H1 (cell line): ENCODE measurements at regions not wholly inside any gene's neighbourhood (a gene's known extent, or its start where the extent isn't known, plus 50 kb on each side); places are given as distances from the start of the nearest gene placed in this dataset.

Experiments
- CTCF ChIA-PET: fragments of 300-600 bp; sonication (Branson Sonifier 250); formaldehyde crosslinking; loops from one replicate; lab custom pipeline; 2021; ENCODE audit not compliant: partially characterized antibody; lab: Charles Lee
- POLR2A ChIA-PET: fragments of 300-600 bp; sonication (Branson Sonifier 250); formaldehyde crosslinking; loops from one replicate; lab custom pipeline; 2021; ENCODE audit warnings: inconsistent platforms; ENCODE audit not compliant: partially characterized antibody; lab: Charles Lee
- DNase-seq, 2 experiments: peaks; one replicate each; pipeline versions ENCODE4 v3.0.0 to v3.0.0-alpha.2; 2010 to 2022; ENCODE audit warnings: low spot score in 2 of 2, low read depth in 1 of 2, mixed read lengths in 1 of 2
- FAIRE-seq: peaks from 2 replicates; lab custom pipeline; 2011; peaks lifted over from hg19 to GRCh38; lab: Jason Lieb, UNC
- H2AFZ ChIP-seq: 2 replicates; pipeline ENCODE4 v1.8.1; 2012; ENCODE audit warnings: low read length, inconsistent platforms
- H2AK5ac ChIP-seq: 2 replicates; pipeline ENCODE4 v1.6.1; 2013; ENCODE audit warnings: low read depth, low read length
- H2BK120ac ChIP-seq: replicated peaks from 2 replicates; pipeline ENCODE3; 2013; ENCODE audit warnings: low read depth, low read length, inconsistent platforms
- H2BK12ac ChIP-seq: 2 replicates; pipeline ENCODE4 v1.6.1; 2013; ENCODE audit warnings: low read depth, low read length
- H2BK15ac ChIP-seq: 2 replicates; pipeline ENCODE4 v1.6.1; 2013; ENCODE audit warnings: low read length
- H2BK20ac ChIP-seq: 2 replicates; pipeline ENCODE4 v1.6.1; 2013; ENCODE audit warnings: low read length
- H2BK5ac ChIP-seq: 2 replicates; pipeline ENCODE4 v1.6.1; 2013; ENCODE audit warnings: low read depth, low read length
- H3K14ac ChIP-seq: 2 replicates; pipeline ENCODE4 v1.6.1; 2013; ENCODE audit warnings: inconsistent platforms; ENCODE audit not compliant: insufficient read length
- H3K18ac ChIP-seq: 2 replicates; pipeline ENCODE4 v1.6.1; 2013; ENCODE audit warnings: low read length; ENCODE audit errors: extremely low read depth
- H3K23ac ChIP-seq: 2 replicates; pipeline ENCODE4 v1.6.1; 2013; ENCODE audit warnings: inconsistent platforms; ENCODE audit not compliant: insufficient read length
- H3K23me2 ChIP-seq: 2 replicates; pipeline ENCODE4 v1.6.1; 2013; ENCODE audit warnings: low read depth, low read length
- H3K27ac ChIP-seq: 2 replicates; pipeline ENCODE4 v1.6.1; 2011; ENCODE audit warnings: low read depth, low read length, inconsistent platforms
- H3K27me3 ChIP-seq, 4 experiments: replicated peaks in 1 of 4; 1 replicate in 1 of 4; 2 replicates in 3 of 4; pipeline versions ENCODE4 v1.6.1 to v1.8.1; 2011 to 2013; ENCODE audit warnings: low read length in 3 of 4, mild to moderate bottlenecking in 3 of 4, inconsistent platforms in 2 of 4, mixed read lengths in 2 of 4, moderate library complexity in 1 of 4; ENCODE audit not compliant: control insufficient read depth in 3 of 4, insufficient read depth in 3 of 4; ENCODE audit errors: extremely low read depth in 1 of 4
- H3K36me3 ChIP-seq, 4 experiments: 2 replicates each; pipeline versions ENCODE4 v1.6.1 to v1.8.1; 2011 to 2013; ENCODE audit warnings: mild to moderate bottlenecking in 4 of 4, low read length in 3 of 4, moderate library complexity in 2 of 4, control low read depth in 1 of 4, inconsistent platforms in 1 of 4; ENCODE audit not compliant: insufficient read depth in 4 of 4, control insufficient read depth in 2 of 4
- H3K4ac ChIP-seq: replicated peaks from 2 replicates; pipeline ENCODE3; 2013; ENCODE audit warnings: low read length, low read depth, mixed read lengths, inconsistent platforms; ENCODE audit not compliant: insufficient read length
- H3K4me1 ChIP-seq, 4 experiments: replicated peaks in 1 of 4; 1 replicate in 1 of 4; 2 replicates in 3 of 4; pipeline versions ENCODE4 v1.6.1 to v1.8.1; 2011 to 2013; ENCODE audit warnings: low read length in 3 of 4, inconsistent platforms in 2 of 4, mixed read lengths in 1 of 4; ENCODE audit not compliant: insufficient read depth in 4 of 4, control insufficient read depth in 3 of 4
- H3K4me2 ChIP-seq, 2 experiments: 2 replicates each; pipeline versions ENCODE4 v1.6.1 to v1.8.1; 2011 to 2013; ENCODE audit warnings: low read depth in 2 of 2, low read length in 2 of 2, control low read depth in 1 of 2, inconsistent platforms in 1 of 2, mild to moderate bottlenecking in 1 of 2; ENCODE audit not compliant: insufficient read depth in 1 of 2
- H3K4me3 ChIP-seq, 4 experiments: fragments of 200-600, 300-600 bp in 1 of 4; sonication (generic), shearing (Covaris generic), sonication (Bioruptor Twin) in 1 of 4; 2 replicates each; pipeline versions ENCODE4 v1.5.1 to v1.8.1; 2011 to 2016; ENCODE audit warnings: low read length in 4 of 4, low read depth in 3 of 4, control low read depth in 2 of 4, inconsistent platforms in 2 of 4, mild to moderate bottlenecking in 2 of 4, mixed read lengths in 1 of 4, moderate library complexity in 1 of 4; ENCODE audit not compliant: insufficient read depth in 2 of 4; ENCODE audit errors: extremely low read depth in 1 of 4
- H3K56ac ChIP-seq: replicated peaks from 2 replicates; pipeline ENCODE3; 2013; ENCODE audit warnings: low read depth, mild to moderate bottlenecking, mixed read lengths, low read length, inconsistent platforms; ENCODE audit not compliant: insufficient read length
- H3K79me1 ChIP-seq: 2 replicates; pipeline ENCODE4 v1.6.1; 2013; ENCODE audit warnings: low read depth, low read length, control low read depth
- H3K79me2 ChIP-seq, 2 experiments: 2 replicates each; pipeline versions ENCODE4 v1.6.1 to v1.8.1; 2012 to 2013; ENCODE audit warnings: low read length in 2 of 2, mild to moderate bottlenecking in 2 of 2, inconsistent platforms in 1 of 2; ENCODE audit not compliant: insufficient read depth in 2 of 2, control insufficient read depth in 1 of 2
- H3K9ac ChIP-seq, 4 experiments: replicated peaks in 1 of 4; 1 replicate in 1 of 4; 2 replicates in 3 of 4; pipeline versions ENCODE4 v1.6.1 to v1.8.1; 2011 to 2013; ENCODE audit warnings: low read depth in 3 of 4, low read length in 3 of 4, control low read depth in 2 of 4, mild to moderate bottlenecking in 2 of 4, moderate library complexity in 2 of 4, inconsistent platforms in 1 of 4; ENCODE audit errors: extremely low read depth in 1 of 4
- H3K9me3 ChIP-seq, 2 experiments: 2 replicates each; pipeline versions ENCODE4 v1.6.1 to v1.8.1; 2012 to 2013; ENCODE audit warnings: mild to moderate bottlenecking in 2 of 2, moderate library complexity in 2 of 2, control low read depth in 1 of 2, inconsistent platforms in 1 of 2, low read depth in 1 of 2, low read length in 1 of 2, mixed read lengths in 1 of 2; ENCODE audit not compliant: insufficient read depth in 2 of 2
- H4K20me1 ChIP-seq, 2 experiments: replicated peaks in 1 of 2; 2 replicates each; pipeline versions ENCODE3 to v1.8.1; 2011 to 2013; ENCODE audit warnings: inconsistent platforms in 2 of 2, low read length in 2 of 2, mild to moderate bottlenecking in 1 of 2; ENCODE audit not compliant: insufficient read depth in 2 of 2, control insufficient read depth in 1 of 2
- H4K5ac ChIP-seq: 2 replicates; pipeline ENCODE4 v1.6.1; 2013; ENCODE audit warnings: low read length, low read depth, mixed read lengths, inconsistent platforms; ENCODE audit not compliant: insufficient read length
- H4K8ac ChIP-seq: 2 replicates; pipeline ENCODE4 v1.8.0; 2013; ENCODE audit warnings: mild to moderate bottlenecking, moderate library complexity, low read length, inconsistent platforms; ENCODE audit not compliant: insufficient read depth; ENCODE audit errors: extremely low read depth
- H4K91ac ChIP-seq: replicated peaks from 2 replicates; pipeline ENCODE3; 2013; ENCODE audit warnings: low read length, mixed read lengths, inconsistent platforms; ENCODE audit not compliant: insufficient read length
- CHD1 ChIP-seq: IDR thresholded peaks from 2 replicates; pipeline ENCODE4 v1.6.1; 2012; ENCODE audit warnings: low read depth, low read length, improper control_type of control experiment
- EP300 ChIP-seq, 2 experiments: IDR thresholded peaks; 1 replicate in 1 of 2; 2 replicates in 1 of 2; pipeline ENCODE4 v1.6.1; 2011 to 2012; ENCODE audit warnings: low read depth in 2 of 2, low read length in 2 of 2, mild to moderate bottlenecking in 2 of 2, borderline replicate concordance in 1 of 2, inconsistent platforms in 1 of 2, moderate library complexity in 1 of 2
- FOSL1 ChIP-seq: IDR thresholded peaks from 2 replicates; pipeline ENCODE4 v1.6.1; 2011; ENCODE audit warnings: mild to moderate bottlenecking, low read depth, low read length, moderate library complexity; ENCODE audit not compliant: insufficient read depth
- MAFK ChIP-seq: IDR thresholded peaks from 2 replicates; pipeline ENCODE4 v1.6.1; 2012; ENCODE audit warnings: low read depth, mild to moderate bottlenecking, improper control_type of control experiment, low read length
- POLR2A ChIP-seq, 2 experiments: IDR thresholded peaks; 1 replicate in 1 of 2; 2 replicates in 1 of 2; pipeline ENCODE4 v1.6.1; 2011; ENCODE audit warnings: low read depth in 2 of 2, low read length in 2 of 2, mild to moderate bottlenecking in 2 of 2; ENCODE audit errors: control extremely low read depth in 1 of 2
- POLR2AphosphoS5 ChIP-seq: IDR thresholded peaks from 2 replicates; pipeline ENCODE4 v1.6.1; 2011; ENCODE audit warnings: low read depth, low read length
- SIN3A ChIP-seq, 2 experiments: IDR thresholded peaks in 1 of 2; conservative IDR thresholded peaks in 1 of 2; 2 replicates each; pipeline ENCODE4 v1.6.1; 2011 to 2012; ENCODE audit warnings: low read length in 2 of 2, improper control_type of control experiment in 1 of 2, low read depth in 1 of 2, mild to moderate bottlenecking in 1 of 2
- TCF12 ChIP-seq: IDR thresholded peaks from 2 replicates; pipeline ENCODE4 v1.6.1; 2011; ENCODE audit warnings: low read depth, mild to moderate bottlenecking, low read length
- YY1 ChIP-seq: IDR thresholded peaks from 2 replicates; pipeline ENCODE4 v1.6.1; 2011; ENCODE audit warnings: low read depth, mild to moderate bottlenecking, low read length
- WGBS, 2 experiments: shearing (Covaris generic) in 1 of 2; methylation state at CpG; one replicate each; pipeline versions ENCODE4 v1.1.6 to v1.1.7; 2013 to 2015; ENCODE audit warnings: low lambda C conversion rate in 2 of 2, mixed read lengths in 2 of 2, inconsistent platforms in 1 of 2, low coverage in 1 of 2, missing lambda C conversion rate in 1 of 2; ENCODE audit not compliant: insufficient replicate concordance in 2 of 2, insufficient coverage in 1 of 2, insufficient read length in 1 of 2; ENCODE audit errors: extremely low coverage in 1 of 2, missing lambda C conversion rate in 1 of 2; 5-methylcytosine and 5-hydroxymethylcytosine counted together

DNA sequence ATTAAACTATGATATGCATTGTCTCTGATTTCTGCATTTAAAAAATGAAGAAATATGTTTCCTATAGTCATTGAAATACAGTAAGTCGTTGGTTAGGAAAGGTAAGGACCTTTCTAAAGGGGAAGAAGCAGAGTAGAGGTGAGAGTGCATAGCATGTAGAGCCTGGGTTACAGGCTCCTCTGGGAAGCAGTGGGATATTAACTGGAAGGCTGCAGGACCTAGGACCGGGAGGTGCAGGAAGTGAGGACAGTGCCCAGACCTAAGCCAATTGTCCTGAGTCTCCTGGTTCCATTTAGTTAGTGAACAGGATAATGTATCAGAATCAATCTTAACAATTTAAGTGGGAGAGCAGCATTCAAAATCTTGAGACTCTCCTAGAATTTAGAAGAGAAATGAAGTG, 237.1 kb upstream of the NUDT6 start:
- TF ChIP-seq CHD1 = no peak
- no peak for TF ChIP-seq FOSL1
- TF ChIP-seq TCF12 = no peak
- no peak for TF ChIP-seq POLR2A (IDR thresholded peaks at IDR 0.05; ENCODE audit: control extremely low read depth in 1 of 2, low read depth in 2 of 2, low read length in 2 of 2)
- no peak for TF ChIP-seq POLR2AphosphoS5
- TF ChIP-seq YY1 = no peak
- no peak for TF ChIP-seq SIN3A (conservative IDR thresholded peaks at IDR 0.05 in 1 of 2, IDR thresholded peaks at IDR 0.05 in 1 of 2; ENCODE audit: low read depth in 1 of 2, low read length in 2 of 2)
- no peak for TF ChIP-seq EP300 (IDR thresholded peaks at IDR 0.05; ENCODE audit: borderline replicate concordance in 1 of 2, low read depth in 2 of 2, low read length in 2 of 2)
- no peak for TF ChIP-seq MAFK
- Histone ChIP-seq H3K14ac (no peak overlapping the region), H2BK12ac (no peak overlapping the region), H3K27ac (no peak overlapping the region), H4K5ac (no peak overlapping the region), H3K79me1 (no peaks in the 10 kb centered on the region), H4K91ac (no peak overlapping the region), H2BK120ac (no peak overlapping the region), H3K27me3 (no peaks in the 10 kb centered on the region), H3K4me3 (no peak overlapping the region), H3K23me2 (no peaks in the 10 kb centered on the region), H3K23ac (no peak overlapping the region), H4K20me1 (no peaks in the 10 kb centered on the region), H4K8ac (no peak overlapping the region), H3K18ac (no peak overlapping the region), H3K9me3 (no peaks in the 10 kb centered on the region; a peak in 1 of 4 replicates), H3K79me2 (no peaks in the 10 kb centered on the region), H3K56ac (no peak overlapping the region), H3K4me1 (peaks cover 0 to 11% (median 8%) of the 10 kb centered on the region in 4 experiments; a peak in 4 of 7 replicates), H3K9ac (no peak overlapping the region), H2BK5ac (no peak overlapping the region), H3K4ac (no peak overlapping the region), H2BK15ac (no peak overlapping the region), H2AFZ (no peak overlapping the region), H3K4me2 (peak overlapping the region in 1 of 2 experiments; percentile 8; a peak in 2 of 4 replicates), H3K36me3 (no peaks in the 10 kb centered on the region), H2AK5ac (no peak overlapping the region), H2BK20ac (no peak overlapping the region)
- no peak for DNase-seq
- ChIA-PET POLR2A (no interaction called here), CTCF (no interaction called here)
- no peak for FAIRE-seq
- WGBS, 2 experiments = 17% methylated on average over 2 of the region's 2 CpGs; no CpG with 5 or more reads in 1 of the 2 experiments
